ENCODE measurements at regions not wholly inside any gene's neighbourhood (a gene's known extent, or its start where the extent isn't known, plus 50 kb on each side); places are given as distances from the start of the nearest gene placed in this dataset.

DNA sequence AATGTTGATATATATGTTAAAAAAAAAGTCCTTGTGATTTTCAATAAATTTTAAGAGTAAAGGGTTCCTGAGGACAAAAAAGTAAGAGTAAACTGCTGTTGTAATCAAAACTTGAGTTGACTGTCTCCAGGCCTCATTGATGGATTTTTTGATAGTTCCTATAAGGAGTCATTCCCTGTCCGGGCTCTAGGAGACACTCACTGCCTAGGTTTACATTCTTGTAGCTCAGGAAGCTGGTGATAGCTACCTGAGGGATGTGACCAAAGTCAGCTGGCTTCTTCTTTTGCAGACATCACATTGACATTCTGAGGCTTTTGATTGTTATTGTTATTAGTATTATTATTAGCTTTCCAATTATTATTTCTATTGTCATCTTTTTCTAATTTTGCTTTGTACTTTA lies 116.5 kb upstream of the FBXL7 start:
- WGBS (ENCODE audit: extremely low coverage, insufficient coverage, insufficient read length): no CpG with 5 or more reads among the region's 1 CpG
- H3K27ac ChIP-seq (ENCODE audit: low read depth, low read length): no peak overlapping the region
- H3K27me3 ChIP-seq (ENCODE audit: insufficient read depth, low read length): no peaks in the 10 kb centered on the region
- H2AK5ac ChIP-seq (ENCODE audit: low read length): no peak overlapping the region
- H3K36me3 ChIP-seq (ENCODE audit: control insufficient read depth in 1 of 2, insufficient read depth in 2 of 2, low read length in 2 of 2): no peaks in the 10 kb centered on the region
- no peaks in the 10 kb centered on the region for H3K79me1 ChIP-seq (ENCODE audit: low read length)
- no peak overlapping the region for H4K8ac ChIP-seq (ENCODE audit: low read depth, low read length)
- no peak overlapping the region for H3K4me2 ChIP-seq (ENCODE audit: low read length)
- H3K4me3 ChIP-seq (ENCODE audit: low read depth, low read length): no peak overlapping the region
- H3K9ac ChIP-seq (ENCODE audit: low read length): no peak overlapping the region
- H2BK120ac ChIP-seq (ENCODE audit: insufficient read depth, low read length, poor library complexity): no peak overlapping the region
- no peak overlapping the region for H3K4ac ChIP-seq (ENCODE audit: low read depth, low read length)
- H3K4me1 ChIP-seq (ENCODE audit: control insufficient read depth in 1 of 2, insufficient read depth in 2 of 2, low read length in 2 of 2): peaks cover 0 to 3% of the 10 kb centered on the region in 2 experiments
- no peak overlapping the region for H2BK12ac ChIP-seq (ENCODE audit: low read length)
- DNase-seq: peak; percentile 10 to 56
- H3K23ac ChIP-seq (ENCODE audit: low read length): no peak overlapping the region
- H2BK5ac ChIP-seq (ENCODE audit: low read depth, low read length, poor library complexity): no peak overlapping the region
- H4K12ac ChIP-seq (ENCODE audit: low read depth, low read length): no peak overlapping the region
- no peak overlapping the region for H3K18ac ChIP-seq (ENCODE audit: low read length)
- no peak overlapping the region for H2AFZ ChIP-seq (ENCODE audit: insufficient read depth, low read length, poor library complexity)
- no peaks in the 10 kb centered on the region for H3K9me3 ChIP-seq (ENCODE audit: insufficient read depth, low read depth, low read length)
- no peak overlapping the region for H4K91ac ChIP-seq (ENCODE audit: low read depth, low read length)
- no peak overlapping the region for H3K14ac ChIP-seq (ENCODE audit: low read length)
- no peaks in the 10 kb centered on the region for H3K79me2 ChIP-seq (ENCODE audit: control insufficient read depth, insufficient read depth, low read length, poor library complexity)

DNA sequence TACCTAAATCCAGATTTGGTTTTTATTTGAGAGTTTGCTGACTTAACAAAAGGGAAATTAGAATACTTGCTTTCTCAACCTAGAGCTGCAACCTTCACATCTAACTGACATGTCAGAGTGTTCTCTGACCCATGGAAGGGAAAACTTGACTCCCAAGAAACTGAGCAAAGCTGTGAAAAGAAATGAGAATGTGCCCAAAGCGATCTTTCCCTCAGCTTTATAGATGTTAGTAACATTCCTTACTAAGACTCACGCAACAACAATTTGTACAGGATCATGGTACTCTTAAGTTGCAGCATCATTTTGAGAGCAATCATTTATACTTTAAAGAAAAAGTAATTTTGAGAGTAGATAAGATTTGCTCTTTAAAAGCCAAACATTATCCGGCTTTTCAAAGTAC lies 117.0 kb upstream of the FBXL7 start:
- H3K23ac ChIP-seq (ENCODE audit: low read length): no peak overlapping the region
- peak; percentile 70 to 93 for DNase-seq
- H3K27me3 ChIP-seq (ENCODE audit: insufficient read depth, low read length): no peaks in the 10 kb centered on the region
- H3K27ac ChIP-seq (ENCODE audit: low read depth, low read length): no peak overlapping the region
- peaks cover 0 to 3% of the 10 kb centered on the region in 2 experiments for H3K4me1 ChIP-seq (ENCODE audit: control insufficient read depth in 1 of 2, insufficient read depth in 2 of 2, low read length in 2 of 2)
- no peaks in the 10 kb centered on the region for H3K9me3 ChIP-seq (ENCODE audit: insufficient read depth, low read depth, low read length)
- H2BK120ac ChIP-seq (ENCODE audit: insufficient read depth, low read length, poor library complexity): no peak overlapping the region
- H3K9ac ChIP-seq (ENCODE audit: low read length): no peak overlapping the region
- H3K79me1 ChIP-seq (ENCODE audit: low read length): no peaks in the 10 kb centered on the region
- H2AFZ ChIP-seq (ENCODE audit: insufficient read depth, low read length, poor library complexity): no peak overlapping the region
- no peak overlapping the region for H4K12ac ChIP-seq (ENCODE audit: low read depth, low read length)
- H4K91ac ChIP-seq (ENCODE audit: low read depth, low read length): no peak overlapping the region
- no peak overlapping the region for H2BK5ac ChIP-seq (ENCODE audit: low read depth, low read length, poor library complexity)
- no peak overlapping the region for H3K4me3 ChIP-seq (ENCODE audit: low read depth, low read length)
- H3K4me2 ChIP-seq (ENCODE audit: low read length): no peak overlapping the region
- no peaks in the 10 kb centered on the region for H3K36me3 ChIP-seq (ENCODE audit: control insufficient read depth in 1 of 2, insufficient read depth in 2 of 2, low read length in 2 of 2)
- WGBS (ENCODE audit: extremely low coverage, insufficient coverage, insufficient read length): no CpG with 5 or more reads among the region's 3 CpGs
- no peak overlapping the region for H3K14ac ChIP-seq (ENCODE audit: low read length)
- H3K4ac ChIP-seq (ENCODE audit: low read depth, low read length): no peak overlapping the region
- no peak overlapping the region for H3K18ac ChIP-seq (ENCODE audit: low read length)
- H3K79me2 ChIP-seq (ENCODE audit: control insufficient read depth, insufficient read depth, low read length, poor library complexity): no peaks in the 10 kb centered on the region
- H2BK12ac ChIP-seq (ENCODE audit: low read length): no peak overlapping the region
- no peak overlapping the region for H4K8ac ChIP-seq (ENCODE audit: low read depth, low read length)
- H2AK5ac ChIP-seq (ENCODE audit: low read length): no peak overlapping the region

DNA sequence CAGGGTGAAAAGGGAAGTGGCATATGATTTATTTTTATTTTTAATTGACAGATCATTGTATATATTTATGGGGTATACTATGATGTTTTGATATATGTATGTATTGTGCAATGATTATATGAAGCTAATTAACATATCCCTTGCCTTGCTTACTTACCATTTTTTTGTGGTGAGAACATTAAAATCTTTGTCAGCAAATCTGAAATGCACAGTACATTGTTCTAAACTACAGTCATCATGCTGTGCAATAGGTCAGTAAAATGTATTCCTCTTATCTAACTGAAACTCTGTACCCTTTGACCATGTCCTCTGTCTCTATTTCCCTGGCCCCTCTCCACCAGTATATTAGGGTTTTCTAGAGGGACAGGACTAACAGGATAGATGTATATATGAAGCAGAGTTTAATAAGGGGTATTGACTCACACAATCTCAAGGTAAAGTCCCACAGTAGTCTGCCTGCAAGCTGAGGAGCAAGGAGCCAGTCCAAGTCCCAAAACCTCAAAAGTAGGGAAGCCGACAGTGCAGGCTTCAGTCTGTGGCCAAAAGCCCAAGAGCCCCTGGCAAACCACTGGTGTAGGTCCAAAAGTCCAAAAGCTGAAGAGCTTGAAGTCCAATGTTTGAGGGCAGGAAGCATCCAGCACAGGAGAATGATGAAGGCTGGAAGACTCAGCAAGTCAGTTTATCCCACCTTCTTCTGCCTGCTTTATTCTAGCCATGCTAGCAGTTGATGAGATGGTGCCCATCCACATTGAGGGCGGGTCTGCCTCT lies 122.2 kb upstream of the FBXL7 start:
- Histone ChIP-seq H3K9ac (ENCODE audit: low read length) (no peak overlapping the region), H2AK5ac (ENCODE audit: low read length) (no peak overlapping the region), H3K4me1 (ENCODE audit: control insufficient read depth in 1 of 2, insufficient read depth in 2 of 2, low read length in 2 of 2) (no peaks in the 10 kb centered on the region), H3K18ac (ENCODE audit: low read length) (no peak overlapping the region), H4K12ac (ENCODE audit: low read depth, low read length) (no peak overlapping the region), H2BK120ac (ENCODE audit: insufficient read depth, low read length, poor library complexity) (no peak overlapping the region), H3K4ac (ENCODE audit: low read depth, low read length) (no peak overlapping the region), H3K27ac (ENCODE audit: low read depth, low read length) (no peak overlapping the region), H2BK5ac (ENCODE audit: low read depth, low read length, poor library complexity) (no peak overlapping the region), H3K9me3 (ENCODE audit: insufficient read depth, low read depth, low read length) (peaks cover 2% of the 10 kb centered on the region), H3K79me2 (ENCODE audit: control insufficient read depth, insufficient read depth, low read length, poor library complexity) (no peaks in the 10 kb centered on the region), H3K79me1 (ENCODE audit: low read length) (no peaks in the 10 kb centered on the region), H4K8ac (ENCODE audit: low read depth, low read length) (no peak overlapping the region), H2AFZ (ENCODE audit: insufficient read depth, low read length, poor library complexity) (no peak overlapping the region), H3K36me3 (ENCODE audit: control insufficient read depth in 1 of 2, insufficient read depth in 2 of 2, low read length in 2 of 2) (no peaks in the 10 kb centered on the region), H2BK12ac (ENCODE audit: low read length) (no peak overlapping the region), H3K14ac (ENCODE audit: low read length) (no peak overlapping the region), H3K23ac (ENCODE audit: low read length) (no peak overlapping the region), H3K4me3 (ENCODE audit: low read depth, low read length) (no peak overlapping the region), H4K91ac (ENCODE audit: low read depth, low read length) (no peak overlapping the region), H3K4me2 (ENCODE audit: low read length) (no peak overlapping the region), H3K27me3 (ENCODE audit: insufficient read depth, low read length) (no peaks in the 10 kb centered on the region)
- peak in 1 of 2 donors; percentile 58 for DNase-seq
- no CpG with 5 or more reads among the region's 2 CpGs for WGBS (ENCODE audit: extremely low coverage, insufficient coverage, insufficient read length)

DNA sequence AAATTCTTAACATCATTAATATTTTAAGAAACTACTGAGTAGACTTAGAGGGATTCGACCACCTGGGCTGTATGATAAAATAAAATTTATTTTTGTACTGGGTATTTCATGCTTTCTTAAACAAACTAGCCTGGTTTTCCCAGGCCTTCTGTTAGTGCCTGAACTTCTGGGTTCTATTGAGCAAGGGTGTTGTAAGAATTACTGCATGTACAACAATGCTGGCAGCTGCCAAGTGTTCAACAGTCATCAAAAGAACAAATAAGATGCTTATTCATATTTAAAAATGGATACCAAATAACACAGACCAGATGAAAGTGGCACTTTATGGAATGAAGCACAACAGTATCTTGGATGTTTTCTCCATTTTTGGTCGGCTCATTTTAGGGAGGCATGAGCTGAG lies 123.2 kb upstream of the FBXL7 start:
- no peak overlapping the region for H2BK12ac ChIP-seq (ENCODE audit: low read length)
- peaks cover 2% of the 10 kb centered on the region for H3K9me3 ChIP-seq (ENCODE audit: insufficient read depth, low read depth, low read length)
- H3K4me2 ChIP-seq (ENCODE audit: low read length): no peak overlapping the region
- H2BK5ac ChIP-seq (ENCODE audit: low read depth, low read length, poor library complexity): no peak overlapping the region
- H4K8ac ChIP-seq (ENCODE audit: low read depth, low read length): no peak overlapping the region
- no peak overlapping the region for H4K91ac ChIP-seq (ENCODE audit: low read depth, low read length)
- no peak overlapping the region for H2AFZ ChIP-seq (ENCODE audit: insufficient read depth, low read length, poor library complexity)
- H3K27ac ChIP-seq (ENCODE audit: low read depth, low read length): no peak overlapping the region
- H2BK120ac ChIP-seq (ENCODE audit: insufficient read depth, low read length, poor library complexity): no peak overlapping the region
- H3K36me3 ChIP-seq (ENCODE audit: control insufficient read depth in 1 of 2, insufficient read depth in 2 of 2, low read length in 2 of 2): no peaks in the 10 kb centered on the region
- H3K79me2 ChIP-seq (ENCODE audit: control insufficient read depth, insufficient read depth, low read length, poor library complexity): no peaks in the 10 kb centered on the region
- H4K12ac ChIP-seq (ENCODE audit: low read depth, low read length): no peak overlapping the region
- WGBS (ENCODE audit: extremely low coverage, insufficient coverage, insufficient read length): no CpG with 5 or more reads among the region's 2 CpGs
- no peak overlapping the region for H3K9ac ChIP-seq (ENCODE audit: low read length)
- no peak overlapping the region for H3K18ac ChIP-seq (ENCODE audit: low read length)
- H2AK5ac ChIP-seq (ENCODE audit: low read length): no peak overlapping the region
- no peak overlapping the region for H3K4ac ChIP-seq (ENCODE audit: low read depth, low read length)
- no peak overlapping the region for H3K4me3 ChIP-seq (ENCODE audit: low read depth, low read length)
- peak; percentile 10 to 63 for DNase-seq
- no peaks in the 10 kb centered on the region for H3K4me1 ChIP-seq (ENCODE audit: control insufficient read depth in 1 of 2, insufficient read depth in 2 of 2, low read length in 2 of 2)
- H3K27me3 ChIP-seq (ENCODE audit: insufficient read depth, low read length): no peaks in the 10 kb centered on the region
- no peak overlapping the region for H3K23ac ChIP-seq (ENCODE audit: low read length)
- H3K14ac ChIP-seq (ENCODE audit: low read length): no peak overlapping the region
- no peaks in the 10 kb centered on the region for H3K79me1 ChIP-seq (ENCODE audit: low read length)
